ENCODE measurements at regions not wholly inside any gene's neighbourhood (a gene's known extent, or its start where the extent isn't known, plus 50 kb on each side); places are given as distances from the start of the nearest gene placed in this dataset.

DNA sequence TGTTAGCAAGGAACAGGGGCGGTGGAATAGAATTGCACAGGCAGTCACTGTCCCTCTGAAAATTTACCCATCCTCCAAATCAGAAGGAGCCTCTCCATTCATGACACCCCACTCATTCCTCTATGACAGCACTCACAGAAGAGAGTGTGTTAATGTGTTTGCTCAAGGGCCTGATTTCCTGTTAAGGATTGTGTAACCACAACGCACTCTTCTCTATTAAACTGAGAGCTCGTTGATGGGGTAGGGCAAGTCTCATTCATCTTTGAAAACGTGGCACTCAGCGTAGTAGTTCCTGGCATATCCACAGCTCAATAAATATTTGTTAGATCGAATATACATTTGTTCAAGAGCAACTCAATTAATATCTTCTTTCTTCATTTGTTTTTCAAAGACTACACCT lies 106.4 kb downstream of the VAPA start:
- Histone ChIP-seq H3K27ac (ENCODE audit: low read depth, low read length, severe bottlenecking) (no peak overlapping the region), H3K4me3 (ENCODE audit: extremely low read depth, insufficient read depth, low read length, poor library complexity, severe bottlenecking) (no peak overlapping the region), H3K36me3 (ENCODE audit: control insufficient read depth, insufficient read depth, low read length) (no peaks in the 10 kb centered on the region), H3K4me1 (ENCODE audit: control insufficient read depth, insufficient read depth, low read length, poor library complexity, severe bottlenecking) (peaks cover 12% of the 10 kb centered on the region), H3K9me3 (ENCODE audit: control insufficient read depth, low read length) (peaks cover 3% of the 10 kb centered on the region)
- WGBS, 2 experiments (ENCODE audit: insufficient coverage in 2 of 2), result 79 to 86% methylated on average over 2 to 4 of the region's 6 CpGs

DNA sequence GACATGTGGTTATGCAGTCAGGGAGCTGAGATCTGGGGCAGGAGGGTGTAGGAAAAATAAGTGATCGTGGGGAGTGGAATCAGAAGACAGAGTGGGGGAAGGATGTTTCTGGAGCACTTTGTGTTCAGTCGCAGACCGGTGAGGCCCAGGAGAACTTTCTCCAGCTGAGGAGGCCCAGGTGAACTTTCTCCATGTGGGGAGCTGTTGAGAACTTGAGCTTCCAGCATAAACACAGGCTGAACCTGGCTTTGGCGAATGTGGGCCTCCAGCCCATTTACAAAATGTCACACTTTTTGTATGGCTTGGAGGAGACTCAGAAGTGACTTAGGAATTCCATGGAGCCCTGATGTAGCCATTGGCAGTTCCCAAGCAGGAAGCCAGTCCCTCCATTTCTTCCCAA lies 108.5 kb downstream of the VAPA start:
- 94 to 97% methylated on average over 2 to 3 of the region's 4 CpGs for WGBS, 2 experiments (ENCODE audit: insufficient coverage in 2 of 2)
- Histone ChIP-seq H3K27ac (ENCODE audit: low read depth, low read length, severe bottlenecking) (no peak overlapping the region), H3K9me3 (ENCODE audit: control insufficient read depth, low read length) (peaks cover 3% of the 10 kb centered on the region), H3K4me3 (ENCODE audit: extremely low read depth, insufficient read depth, low read length, poor library complexity, severe bottlenecking) (no peak overlapping the region), H3K36me3 (ENCODE audit: control insufficient read depth, insufficient read depth, low read length) (no peaks in the 10 kb centered on the region), H3K4me1 (ENCODE audit: control insufficient read depth, insufficient read depth, low read length, poor library complexity, severe bottlenecking) (no peaks in the 10 kb centered on the region)

DNA sequence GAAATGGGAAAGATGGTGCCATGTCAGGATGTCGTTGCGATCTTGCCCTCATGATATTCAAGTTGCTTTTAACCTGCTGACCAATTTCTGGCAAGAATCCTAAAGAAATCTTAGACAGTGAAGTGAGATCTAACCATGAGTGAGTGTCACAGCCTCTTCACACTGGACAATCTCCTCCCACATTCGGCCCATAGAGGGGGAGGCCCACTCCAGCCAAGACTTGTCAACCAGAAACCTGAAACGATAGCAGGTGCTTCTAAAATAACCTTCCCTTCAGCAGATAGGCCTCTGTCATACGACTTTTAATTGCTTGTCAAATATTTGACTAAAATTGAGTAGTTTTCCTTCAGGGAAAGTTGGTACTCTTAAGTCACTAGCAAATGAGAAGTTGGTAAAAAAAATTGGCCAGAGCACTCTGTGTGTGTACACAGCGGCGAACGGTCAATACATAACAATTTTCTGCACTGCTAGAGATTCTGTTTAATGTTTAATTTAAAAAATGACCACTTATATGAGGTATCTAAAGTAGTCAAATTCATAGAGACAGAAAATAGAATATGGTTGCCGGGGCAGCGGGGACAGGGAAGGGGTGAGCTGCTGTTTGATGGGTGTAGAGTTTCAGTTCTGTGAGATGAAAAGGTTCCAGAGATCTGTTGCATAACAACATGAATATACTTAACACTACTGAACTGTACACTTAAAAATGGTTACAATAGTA lies 110.2 kb downstream of the VAPA start:
- no peak overlapping the region for H3K27ac ChIP-seq (ENCODE audit: low read depth, low read length, severe bottlenecking)
- H3K9me3 ChIP-seq (ENCODE audit: control insufficient read depth, low read length), result peaks cover 3% of the 10 kb centered on the region
- no peak overlapping the region for H3K4me3 ChIP-seq (ENCODE audit: extremely low read depth, insufficient read depth, low read length, poor library complexity, severe bottlenecking)
- no peaks in the 10 kb centered on the region for H3K4me1 ChIP-seq (ENCODE audit: control insufficient read depth, insufficient read depth, low read length, poor library complexity, severe bottlenecking)
- no peaks in the 10 kb centered on the region for H3K36me3 ChIP-seq (ENCODE audit: control insufficient read depth, insufficient read depth, low read length)
- WGBS, 2 experiments (ENCODE audit: insufficient coverage in 2 of 2), result 96 to 100% methylated on average over 3 of the region's 10 CpGs

DNA sequence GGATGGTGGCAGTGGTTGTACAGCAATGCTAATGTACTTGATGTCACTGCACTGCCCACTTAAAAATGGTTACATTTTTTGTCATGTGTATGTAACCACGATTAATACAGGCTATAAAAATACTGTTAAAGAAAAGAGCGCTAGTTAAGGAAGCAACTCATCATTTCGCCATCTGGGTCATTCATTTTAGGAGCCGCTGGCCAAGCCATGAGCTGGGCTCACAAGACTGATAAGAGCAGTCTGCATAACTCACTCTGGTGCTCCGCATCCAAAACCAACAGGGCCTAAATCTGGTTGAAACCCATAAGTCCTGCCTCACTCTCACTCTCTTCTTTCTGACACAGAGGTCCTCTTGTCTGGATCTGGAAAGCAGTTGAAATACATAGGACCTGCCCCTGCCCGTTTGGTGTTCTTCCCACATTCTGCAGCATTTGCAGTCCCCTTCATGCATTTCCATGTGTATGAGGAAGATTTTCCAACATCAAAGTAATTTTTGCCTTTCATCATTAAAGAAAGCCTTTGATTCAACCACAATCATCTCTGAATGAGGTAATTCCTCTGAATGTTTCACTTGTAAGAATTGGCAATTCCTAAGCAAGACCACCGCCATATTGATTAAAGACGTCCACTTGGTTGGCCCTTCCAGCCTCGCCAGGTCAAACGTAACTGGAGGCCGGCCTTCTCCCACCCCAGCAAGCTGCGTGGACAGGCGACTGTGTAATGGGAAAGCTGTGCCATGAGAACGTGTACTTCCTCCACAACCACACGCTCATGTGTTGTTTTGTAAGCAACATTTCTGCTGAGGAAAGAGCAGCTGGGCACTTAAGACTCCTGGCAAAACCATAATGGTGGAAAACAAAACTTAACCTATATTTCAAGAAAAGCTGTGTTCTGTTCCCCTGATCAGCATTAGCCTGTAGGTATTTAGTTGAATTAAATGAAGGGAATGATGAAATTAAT lies 112.2 kb downstream of the VAPA start:
- 88 to 92% methylated on average over 9 to 11 of the region's 15 CpGs for WGBS, 2 experiments (ENCODE audit: insufficient coverage in 2 of 2)
- no peaks in the 10 kb centered on the region for H3K36me3 ChIP-seq (ENCODE audit: control insufficient read depth, insufficient read depth, low read length)
- H3K4me1 ChIP-seq (ENCODE audit: control insufficient read depth, insufficient read depth, low read length, poor library complexity, severe bottlenecking), result no peaks in the 10 kb centered on the region
- peaks cover 3% of the 10 kb centered on the region for H3K9me3 ChIP-seq (ENCODE audit: control insufficient read depth, low read length)
- no peak overlapping the region for H3K4me3 ChIP-seq (ENCODE audit: extremely low read depth, insufficient read depth, low read length, poor library complexity, severe bottlenecking)
- no peak overlapping the region for H3K27ac ChIP-seq (ENCODE audit: low read depth, low read length, severe bottlenecking)

DNA sequence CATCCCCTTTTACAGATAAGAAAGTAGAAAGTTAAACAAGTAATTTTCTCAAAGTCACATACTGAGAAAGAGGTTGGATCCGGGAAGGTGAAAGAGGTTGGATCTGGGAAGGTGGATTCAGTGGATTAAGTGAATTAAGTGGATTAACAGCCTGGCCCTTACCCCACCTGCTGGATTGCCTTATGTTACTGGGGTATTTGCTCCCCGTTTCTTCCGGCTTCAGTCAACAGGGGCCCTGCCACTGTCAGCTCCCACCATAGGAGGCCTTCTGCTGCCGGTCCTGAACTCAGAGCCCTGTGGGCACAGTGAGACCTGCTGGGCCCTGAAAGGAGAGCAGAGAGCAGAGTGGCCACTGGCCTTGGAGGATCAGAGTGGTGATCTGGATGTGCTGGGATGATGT lies 113.2 kb downstream of the VAPA start:
- 96% methylated on average over 4 of the region's 4 CpGs; no CpG with 5 or more reads in 1 of the 2 experiments for WGBS, 2 experiments (ENCODE audit: insufficient coverage in 2 of 2)
- no peak overlapping the region for H3K4me3 ChIP-seq (ENCODE audit: extremely low read depth, insufficient read depth, low read length, poor library complexity, severe bottlenecking)
- peaks cover 3% of the 10 kb centered on the region for H3K9me3 ChIP-seq (ENCODE audit: control insufficient read depth, low read length)
- no peak overlapping the region for H3K27ac ChIP-seq (ENCODE audit: low read depth, low read length, severe bottlenecking)
- H3K36me3 ChIP-seq (ENCODE audit: control insufficient read depth, insufficient read depth, low read length), result no peaks in the 10 kb centered on the region
- no peaks in the 10 kb centered on the region for H3K4me1 ChIP-seq (ENCODE audit: control insufficient read depth, insufficient read depth, low read length, poor library complexity, severe bottlenecking)

DNA sequence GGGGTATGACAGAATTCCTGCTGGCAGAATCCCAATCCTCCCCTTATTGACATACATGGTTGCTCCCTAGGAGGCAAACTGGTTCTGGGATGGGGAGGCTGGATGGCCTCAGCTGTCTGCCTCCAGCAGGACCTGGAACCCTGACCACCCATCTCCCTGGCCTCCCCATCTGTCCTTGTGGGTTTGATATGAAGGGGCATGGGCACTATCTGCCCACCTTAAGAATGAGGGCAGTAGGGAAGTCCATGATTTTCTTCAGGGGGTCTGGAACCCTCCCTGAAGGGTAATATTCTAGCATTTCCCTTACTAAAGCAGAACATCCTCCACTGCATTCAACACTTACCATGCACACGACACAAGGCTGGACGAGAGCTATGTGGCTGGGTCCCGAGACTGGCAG lies 113.6 kb downstream of the VAPA start:
- H3K27ac ChIP-seq (ENCODE audit: low read depth, low read length, severe bottlenecking), result no peak overlapping the region
- H3K36me3 ChIP-seq (ENCODE audit: control insufficient read depth, insufficient read depth, low read length), result no peaks in the 10 kb centered on the region
- no peaks in the 10 kb centered on the region for H3K4me1 ChIP-seq (ENCODE audit: control insufficient read depth, insufficient read depth, low read length, poor library complexity, severe bottlenecking)
- peaks cover 3% of the 10 kb centered on the region for H3K9me3 ChIP-seq (ENCODE audit: control insufficient read depth, low read length)
- 94% methylated on average over 3 of the region's 3 CpGs; no CpG with 5 or more reads in 1 of the 2 experiments for WGBS, 2 experiments (ENCODE audit: insufficient coverage in 2 of 2)
- no peak overlapping the region for H3K4me3 ChIP-seq (ENCODE audit: extremely low read depth, insufficient read depth, low read length, poor library complexity, severe bottlenecking)

DNA sequence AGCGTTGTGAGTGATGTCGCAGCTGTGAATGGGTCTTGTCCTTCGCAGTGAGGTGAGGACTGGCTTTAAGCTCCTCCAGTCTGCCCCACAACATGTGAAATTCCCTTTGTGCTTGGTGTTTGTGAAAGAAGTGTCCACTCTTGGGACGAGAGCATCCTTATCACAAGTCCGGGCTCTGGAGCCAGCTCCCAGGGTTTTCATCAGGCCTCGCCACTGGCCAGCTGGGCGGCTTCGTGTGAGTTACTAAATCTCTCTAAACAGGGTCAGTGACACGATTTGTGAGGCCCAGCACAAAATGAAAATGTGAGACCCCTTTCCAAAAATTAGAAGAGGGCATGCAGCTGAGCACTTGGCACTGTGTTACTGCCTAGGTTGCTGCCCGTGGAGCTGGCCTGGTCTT lies 115.9 kb downstream of the VAPA start:
- 89 to 94% methylated on average over 10 of the region's 10 CpGs for WGBS, 2 experiments (ENCODE audit: insufficient coverage in 2 of 2)

DNA sequence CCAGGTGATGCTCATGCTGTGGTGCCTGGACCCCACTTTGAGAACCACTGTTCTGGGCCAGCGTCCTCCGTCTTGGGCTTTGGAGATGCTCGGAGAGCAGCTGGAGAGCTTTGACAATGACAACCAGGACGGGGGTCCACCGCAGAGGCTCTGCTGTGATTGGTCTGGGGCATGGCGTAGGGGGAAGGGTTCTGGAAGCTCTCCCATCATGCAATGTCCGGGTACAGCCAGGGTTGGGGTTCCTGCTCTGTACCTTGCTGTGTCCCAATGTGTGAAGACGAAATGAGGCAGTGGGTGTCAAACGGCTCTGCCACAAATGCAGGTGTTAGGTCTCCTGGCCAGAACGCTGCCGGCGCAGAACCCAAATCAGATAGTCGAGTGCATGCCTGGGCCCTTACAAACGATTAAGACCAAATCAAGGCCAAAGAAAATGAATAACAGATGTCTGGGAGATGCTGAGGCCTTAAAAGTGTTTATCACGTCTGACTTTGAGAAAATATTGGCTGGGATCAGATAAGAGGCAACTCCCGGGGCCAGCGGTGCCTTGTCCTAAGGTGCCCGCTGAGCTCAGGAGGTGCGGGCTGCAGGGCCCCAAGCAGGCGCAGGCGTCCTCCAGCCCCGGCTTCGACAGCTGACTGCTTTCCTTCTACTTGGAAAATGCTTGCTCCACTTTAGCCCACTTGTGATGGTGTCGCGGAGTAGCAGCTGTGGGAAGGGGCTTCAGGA lies 117.2 kb downstream of the VAPA start:
- no peaks in the 10 kb centered on the region for H3K9me3 ChIP-seq (ENCODE audit: control insufficient read depth, low read length)
- H3K36me3 ChIP-seq (ENCODE audit: control insufficient read depth, insufficient read depth, low read length), result no peaks in the 10 kb centered on the region
- H3K4me3 ChIP-seq (ENCODE audit: extremely low read depth, insufficient read depth, low read length, poor library complexity, severe bottlenecking), result no peak overlapping the region
- WGBS, 2 experiments (ENCODE audit: insufficient coverage in 2 of 2), result 89 to 93% methylated on average over 18 to 21 of the region's 25 CpGs
- H3K27ac ChIP-seq (ENCODE audit: low read depth, low read length, severe bottlenecking), result no peak overlapping the region
- peaks cover 10% of the 10 kb centered on the region for H3K4me1 ChIP-seq (ENCODE audit: control insufficient read depth, insufficient read depth, low read length, poor library complexity, severe bottlenecking)

More for the DNA sequence above, 115.9 kb downstream of the VAPA start:
- Histone ChIP-seq H3K27ac (ENCODE audit: low read depth, low read length, severe bottlenecking) (no peak overlapping the region), H3K4me3 (ENCODE audit: extremely low read depth, insufficient read depth, low read length, poor library complexity, severe bottlenecking) (no peak overlapping the region), H3K4me1 (ENCODE audit: control insufficient read depth, insufficient read depth, low read length, poor library complexity, severe bottlenecking) (no peaks in the 10 kb centered on the region), H3K9me3 (ENCODE audit: control insufficient read depth, low read length) (no peaks in the 10 kb centered on the region), H3K36me3 (ENCODE audit: control insufficient read depth, insufficient read depth, low read length) (no peaks in the 10 kb centered on the region)

DNA sequence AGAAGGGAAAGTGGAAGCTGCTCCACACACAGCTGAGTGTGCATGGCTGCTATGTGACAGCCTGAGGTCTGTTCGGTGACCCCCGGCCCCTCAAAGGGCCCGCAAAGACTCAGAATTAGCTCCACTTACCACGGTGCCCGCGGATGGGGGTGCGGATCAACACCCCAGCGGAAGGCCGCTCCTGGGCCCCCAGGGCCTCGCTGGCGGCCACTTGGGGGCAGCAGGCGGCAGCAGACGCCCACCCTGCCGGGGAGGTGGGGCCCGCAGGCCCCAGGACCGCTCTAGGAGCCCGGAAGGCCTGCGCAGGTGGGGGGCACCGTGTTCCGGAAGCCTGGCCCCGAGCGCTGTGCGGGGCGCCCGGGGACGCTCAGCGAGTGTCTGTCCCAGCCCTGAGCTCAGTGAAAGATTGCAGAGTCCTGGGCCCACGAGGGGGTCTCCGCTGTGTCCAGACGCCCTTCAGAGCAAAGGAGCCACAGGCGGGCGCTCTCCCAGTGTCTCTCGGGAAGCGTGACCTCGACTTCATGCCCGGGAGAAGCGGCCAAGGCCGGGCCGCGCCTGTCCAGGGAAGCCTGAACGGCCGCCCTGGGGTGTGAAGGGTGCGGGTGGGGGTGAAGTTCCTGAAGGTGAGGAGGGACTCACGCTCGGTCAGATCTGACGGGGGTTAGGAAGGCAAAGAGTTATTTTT lies 118.7 kb downstream of the VAPA start:
- Histone ChIP-seq H3K4me1 (ENCODE audit: control insufficient read depth, insufficient read depth, low read length, poor library complexity, severe bottlenecking) (peaks cover 10% of the 10 kb centered on the region), H3K9me3 (ENCODE audit: control insufficient read depth, low read length) (no peaks in the 10 kb centered on the region), H3K36me3 (ENCODE audit: control insufficient read depth, insufficient read depth, low read length) (no peaks in the 10 kb centered on the region), H3K4me3 (ENCODE audit: extremely low read depth, insufficient read depth, low read length, poor library complexity, severe bottlenecking) (no peak overlapping the region), H3K27ac (ENCODE audit: low read depth, low read length, severe bottlenecking) (no peak overlapping the region)
- 71 to 79% methylated on average over 40 to 42 of the region's 46 CpGs for WGBS, 2 experiments (ENCODE audit: insufficient coverage in 2 of 2)

DNA sequence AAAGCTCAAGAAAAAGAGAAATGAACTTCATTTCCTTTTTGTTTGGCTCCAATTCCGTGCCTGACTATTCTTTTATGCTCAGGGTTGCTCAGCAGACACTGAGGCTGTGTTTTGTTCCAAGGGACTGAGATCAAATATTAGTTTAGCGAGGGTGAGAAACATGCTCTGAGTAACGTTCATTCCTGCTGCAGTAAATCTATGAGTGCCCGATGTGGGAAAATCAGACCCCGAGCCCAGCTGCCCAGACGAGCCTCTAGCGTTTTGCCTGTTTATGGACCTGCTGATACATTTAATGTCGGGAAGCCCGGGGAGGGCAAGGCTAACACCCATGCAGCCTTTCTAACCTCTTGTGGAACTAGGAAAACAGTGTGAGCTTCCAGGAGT lies 119.2 kb downstream of the VAPA start:
- 93 to 96% methylated on average over 9 of the region's 9 CpGs for WGBS, 2 experiments (ENCODE audit: insufficient coverage in 2 of 2)
- no peak overlapping the region for H3K4me3 ChIP-seq (ENCODE audit: extremely low read depth, insufficient read depth, low read length, poor library complexity, severe bottlenecking)

More for the DNA sequence above, 119.2 kb downstream of the VAPA start:
- H3K36me3 ChIP-seq (ENCODE audit: control insufficient read depth, insufficient read depth, low read length), result no peaks in the 10 kb centered on the region
- peaks cover 10% of the 10 kb centered on the region for H3K4me1 ChIP-seq (ENCODE audit: control insufficient read depth, insufficient read depth, low read length, poor library complexity, severe bottlenecking)
- H3K27ac ChIP-seq (ENCODE audit: low read depth, low read length, severe bottlenecking), result no peak overlapping the region
- no peaks in the 10 kb centered on the region for H3K9me3 ChIP-seq (ENCODE audit: control insufficient read depth, low read length)
